ENCODE measurements at regions not wholly inside any gene's neighbourhood (a gene's known extent, or its start where the extent isn't known, plus 50 kb on each side); places are given as distances from the start of the nearest gene placed in this dataset.

DNA sequence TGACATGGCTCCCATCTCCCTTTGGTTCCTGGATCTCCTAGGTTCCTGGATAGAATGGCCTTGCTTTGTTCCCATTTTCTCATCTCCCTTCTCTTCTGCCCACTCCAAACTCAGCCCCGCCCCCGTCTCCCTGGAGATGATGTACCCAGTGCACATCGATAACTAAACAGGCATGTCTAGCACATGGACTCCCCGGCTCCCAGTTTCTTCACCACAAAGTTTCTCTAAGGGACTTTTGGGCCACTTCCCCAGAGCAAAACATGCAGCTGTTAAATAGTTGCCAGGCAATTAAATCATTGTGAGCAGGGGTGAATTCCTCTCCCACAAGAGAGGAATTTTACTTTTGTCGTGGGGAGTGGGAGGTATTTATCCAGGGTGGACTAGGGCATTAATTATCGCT is 259.0 kb downstream of the GADD45G start:
- H3K4me3 ChIP-seq (ENCODE audit: low read depth, low read length, poor library complexity, severe bottlenecking): no peak overlapping the region
- no peak overlapping the region for H3K27ac ChIP-seq (ENCODE audit: low read depth, low read length, poor library complexity, severe bottlenecking)
- no peak overlapping the region for H3K4me2 ChIP-seq (ENCODE audit: low read length)
- no peak overlapping the region for H2AFZ ChIP-seq (ENCODE audit: low read length)
- H3K4me1 ChIP-seq (ENCODE audit: insufficient read depth, low read length, severe bottlenecking): no peaks in the 10 kb centered on the region
- H3F3A ChIP-seq (ENCODE audit: insufficient read depth, low read length): no peaks in the 10 kb centered on the region
- no peaks in the 10 kb centered on the region for H3K9me2 ChIP-seq (ENCODE audit: low read depth, low read length)
- no peaks in the 10 kb centered on the region for H3K79me2 ChIP-seq (ENCODE audit: insufficient read depth, low read length)
- no peaks in the 10 kb centered on the region for H3K36me3 ChIP-seq (ENCODE audit: insufficient read depth, low read length)
- H3K9ac ChIP-seq (ENCODE audit: low read length): no peak overlapping the region
- no peaks in the 10 kb centered on the region for H4K20me1 ChIP-seq (ENCODE audit: insufficient read depth, low read length)
- no peaks in the 10 kb centered on the region for H3K27me3 ChIP-seq (ENCODE audit: insufficient read depth, low read length)
- no peak for TF ChIP-seq EZH2 (IDR thresholded peaks at IDR 0.05; ENCODE audit: borderline replicate concordance, low read length)
- TF ChIP-seq, protein P1, sequence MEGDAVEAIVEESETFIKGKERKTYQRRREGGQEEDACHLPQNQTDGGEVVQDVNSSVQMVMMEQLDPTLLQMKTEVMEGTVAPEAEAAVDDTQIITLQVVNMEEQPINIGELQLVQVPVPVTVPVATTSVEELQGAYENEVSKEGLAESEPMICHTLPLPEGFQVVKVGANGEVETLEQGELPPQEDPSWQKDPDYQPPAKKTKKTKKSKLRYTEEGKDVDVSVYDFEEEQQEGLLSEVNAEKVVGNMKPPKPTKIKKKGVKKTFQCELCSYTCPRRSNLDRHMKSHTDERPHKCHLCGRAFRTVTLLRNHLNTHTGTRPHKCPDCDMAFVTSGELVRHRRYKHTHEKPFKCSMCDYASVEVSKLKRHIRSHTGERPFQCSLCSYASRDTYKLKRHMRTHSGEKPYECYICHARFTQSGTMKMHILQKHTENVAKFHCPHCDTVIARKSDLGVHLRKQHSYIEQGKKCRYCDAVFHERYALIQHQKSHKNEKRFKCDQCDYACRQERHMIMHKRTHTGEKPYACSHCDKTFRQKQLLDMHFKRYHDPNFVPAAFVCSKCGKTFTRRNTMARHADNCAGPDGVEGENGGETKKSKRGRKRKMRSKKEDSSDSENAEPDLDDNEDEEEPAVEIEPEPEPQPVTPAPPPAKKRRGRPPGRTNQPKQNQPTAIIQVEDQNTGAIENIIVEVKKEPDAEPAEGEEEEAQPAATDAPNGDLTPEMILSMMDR (IDR thresholded peaks at IDR 0.05; ENCODE audit: low read length): no peak
- no peaks in the 10 kb centered on the region for H3K9me3 ChIP-seq (ENCODE audit: low read length)

DNA sequence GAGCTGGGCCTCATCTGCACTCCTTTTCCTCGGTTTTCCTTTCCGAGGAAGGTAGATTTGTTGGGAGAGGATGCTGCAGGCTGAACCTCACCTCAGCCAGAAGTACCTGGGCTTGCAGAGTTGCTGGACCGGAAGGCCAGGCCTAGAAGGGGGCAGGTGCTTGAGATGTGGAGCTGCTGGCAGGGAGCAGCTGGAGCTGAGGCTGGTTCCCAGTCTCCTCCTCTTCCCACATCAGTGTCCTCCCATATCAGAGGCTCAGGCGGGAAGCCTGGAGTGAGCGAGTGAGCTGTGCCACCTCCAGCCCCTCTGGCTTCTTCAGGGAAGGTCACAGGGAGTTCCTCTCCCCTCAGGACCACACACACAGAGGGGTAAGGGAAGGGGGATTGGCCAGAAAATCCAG is 259.4 kb downstream of the GADD45G start:
- H3K9me2 ChIP-seq (ENCODE audit: low read depth, low read length): no peaks in the 10 kb centered on the region

DNA sequence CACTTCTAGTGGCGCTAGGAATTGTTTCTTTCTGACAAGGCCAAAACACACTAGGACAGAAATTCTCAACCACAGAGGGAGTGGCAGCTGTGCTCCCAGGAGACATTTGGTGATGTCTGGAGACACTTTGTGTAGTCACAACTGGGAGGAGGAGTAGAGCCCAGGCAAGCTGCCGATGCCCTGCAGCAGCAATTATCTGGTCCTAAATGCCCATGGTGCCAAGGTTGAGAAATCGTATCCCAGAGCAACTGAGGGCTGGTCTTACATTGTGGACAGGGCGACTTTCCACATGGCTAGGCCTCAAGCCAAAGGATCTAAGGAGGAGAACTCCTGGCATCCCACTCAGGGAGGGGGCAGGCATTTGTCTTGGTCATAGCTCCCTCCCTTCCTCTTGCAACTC is 259.9 kb downstream of the GADD45G start:
- Histone ChIP-seq H3K4me2 (ENCODE audit: low read length) (no peak overlapping the region), H3K4me1 (ENCODE audit: insufficient read depth, low read length, severe bottlenecking) (no peaks in the 10 kb centered on the region), H3K36me3 (ENCODE audit: insufficient read depth, low read length) (no peaks in the 10 kb centered on the region), H2AFZ (ENCODE audit: low read length) (no peak overlapping the region), H3K9ac (ENCODE audit: low read length) (no peak overlapping the region), H3K27me3 (ENCODE audit: insufficient read depth, low read length) (no peaks in the 10 kb centered on the region), H3K9me3 (ENCODE audit: low read length) (no peaks in the 10 kb centered on the region), H3K9me2 (ENCODE audit: low read depth, low read length) (no peaks in the 10 kb centered on the region), H4K20me1 (ENCODE audit: insufficient read depth, low read length) (no peaks in the 10 kb centered on the region), H3K4me3 (ENCODE audit: low read depth, low read length, poor library complexity, severe bottlenecking) (no peak overlapping the region), H3F3A (ENCODE audit: insufficient read depth, low read length) (no peaks in the 10 kb centered on the region), H3K79me2 (ENCODE audit: insufficient read depth, low read length) (no peaks in the 10 kb centered on the region), H3K27ac (ENCODE audit: low read depth, low read length, poor library complexity, severe bottlenecking) (no peak overlapping the region)
- TF ChIP-seq EZH2 (IDR thresholded peaks at IDR 0.05; ENCODE audit: borderline replicate concordance, low read length): no peak
- TF ChIP-seq, protein P1 (IDR thresholded peaks at IDR 0.05; ENCODE audit: low read length): no peak

More for the DNA sequence above, 259.4 kb downstream of the GADD45G start:
- H3K79me2 ChIP-seq (ENCODE audit: insufficient read depth, low read length): no peaks in the 10 kb centered on the region
- no peaks in the 10 kb centered on the region for H4K20me1 ChIP-seq (ENCODE audit: insufficient read depth, low read length)
- H3K4me2 ChIP-seq (ENCODE audit: low read length): no peak overlapping the region
- no peaks in the 10 kb centered on the region for H3K27me3 ChIP-seq (ENCODE audit: insufficient read depth, low read length)
- no peak overlapping the region for H2AFZ ChIP-seq (ENCODE audit: low read length)
- no peaks in the 10 kb centered on the region for H3K4me1 ChIP-seq (ENCODE audit: insufficient read depth, low read length, severe bottlenecking)
- H3K9ac ChIP-seq (ENCODE audit: low read length): no peak overlapping the region
- no peaks in the 10 kb centered on the region for H3F3A ChIP-seq (ENCODE audit: insufficient read depth, low read length)
- no peak for TF ChIP-seq EZH2 (IDR thresholded peaks at IDR 0.05; ENCODE audit: borderline replicate concordance, low read length)
- TF ChIP-seq, protein P1 (IDR thresholded peaks at IDR 0.05; ENCODE audit: low read length): no peak
- H3K27ac ChIP-seq (ENCODE audit: low read depth, low read length, poor library complexity, severe bottlenecking): no peak overlapping the region
- H3K9me3 ChIP-seq (ENCODE audit: low read length): no peaks in the 10 kb centered on the region
- no peak overlapping the region for H3K4me3 ChIP-seq (ENCODE audit: low read depth, low read length, poor library complexity, severe bottlenecking)
- no peaks in the 10 kb centered on the region for H3K36me3 ChIP-seq (ENCODE audit: insufficient read depth, low read length)

All from OCI-LY1 (cell line).